Gastrocnemius medialis (tissue), 4 donors: ENCODE measurements at regions not wholly inside any gene's neighbourhood (a gene's known extent, or its start where the extent isn't known, plus 50 kb on each side); places are given as distances from the start of the nearest gene placed in this dataset.

Experiments
- CTCF ChIP-seq, 5 experiments: fragments of 450-650 bp in 3 of 5; fragments of 200-600 bp in 2 of 5; sonication (generic) in 2 of 5; IDR thresholded peaks in 4 of 5; conservative IDR thresholded peaks in 1 of 5; 1 replicate in 4 of 5; 2 replicates in 1 of 5; pipeline ENCODE4 v1.5.1; 2016 to 2019; ENCODE audit warnings: antibody characterized with exemption in 5 of 5, mild to moderate bottlenecking in 3 of 5, moderate library complexity in 3 of 5
- POLR2A ChIP-seq, 2 donors: fragments of 450-650 bp; IDR thresholded peaks; one replicate each; pipeline ENCODE4 v1.6.1; 2017; ENCODE audit warnings: antibody characterized with exemption in 2 of 2, mild to moderate bottlenecking in 2 of 2, moderate library complexity in 2 of 2

- no peak for TF ChIP-seq CTCF (IDR thresholded peaks at IDR 0.05 in 4 of 5, conservative IDR thresholded peaks at IDR 0.05 in 1 of 5)
- no peak for TF ChIP-seq POLR2A (IDR thresholded peaks at IDR 0.05)
Observed at GRCh38 chrX:97987979-97988378, 1104.3 kb downstream of the RPA4 start.
